HFF-Myc (cell line): ENCODE measurements at regions not wholly inside any gene's neighbourhood (a gene's known extent, or its start where the extent isn't known, plus 50 kb on each side); places are given as distances from the start of the nearest gene placed in this dataset.
"Not testable (repeated sequence)": the region's sequence is repeated elsewhere in the genome, so short reads cannot be mapped to it uniquely, and the experiment has no call there.

Source experiments
- DNase-seq: peaks from one replicate; pipeline ENCODE4 v3.0.0-alpha.2; 2011; ENCODE audit warnings: low read depth; ENCODE audit errors: extremely low read depth
- H3K4me3 ChIP-seq: replicated peaks from 2 replicates; pipeline ENCODE4 v1.5.1; 2011; ENCODE audit warnings: low read depth, mild to moderate bottlenecking, control low read depth, low read length
- TF ChIP-seq, protein P1 (sequence below): IDR thresholded peaks from 2 replicates; pipeline ENCODE4 v1.5.1; 2012; ENCODE audit warnings: mild to moderate bottlenecking, low read depth, low read length, control low read depth; ENCODE audit errors: missing control alignments

DNA sequence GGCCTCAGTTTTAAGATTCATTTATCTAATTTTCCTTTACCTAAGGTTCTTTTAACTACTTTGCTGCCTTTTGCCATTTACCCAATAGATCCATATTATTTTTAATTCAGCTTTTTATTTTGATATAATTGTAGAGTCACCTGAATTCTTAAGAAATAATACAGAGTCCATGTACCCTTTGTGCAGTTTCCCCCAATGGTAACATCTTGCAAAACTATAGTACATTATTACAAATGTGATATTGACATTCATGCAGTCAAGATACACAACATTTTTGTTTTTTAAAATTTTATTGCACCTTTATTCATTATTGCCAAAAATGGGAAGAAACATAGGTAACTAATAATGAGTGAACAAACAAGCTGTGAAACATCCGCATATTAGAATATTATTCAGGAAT lies 208.7 kb upstream of the WDFY3 start:
- no peak for DNase-seq
- TF ChIP-seq, protein P1, sequence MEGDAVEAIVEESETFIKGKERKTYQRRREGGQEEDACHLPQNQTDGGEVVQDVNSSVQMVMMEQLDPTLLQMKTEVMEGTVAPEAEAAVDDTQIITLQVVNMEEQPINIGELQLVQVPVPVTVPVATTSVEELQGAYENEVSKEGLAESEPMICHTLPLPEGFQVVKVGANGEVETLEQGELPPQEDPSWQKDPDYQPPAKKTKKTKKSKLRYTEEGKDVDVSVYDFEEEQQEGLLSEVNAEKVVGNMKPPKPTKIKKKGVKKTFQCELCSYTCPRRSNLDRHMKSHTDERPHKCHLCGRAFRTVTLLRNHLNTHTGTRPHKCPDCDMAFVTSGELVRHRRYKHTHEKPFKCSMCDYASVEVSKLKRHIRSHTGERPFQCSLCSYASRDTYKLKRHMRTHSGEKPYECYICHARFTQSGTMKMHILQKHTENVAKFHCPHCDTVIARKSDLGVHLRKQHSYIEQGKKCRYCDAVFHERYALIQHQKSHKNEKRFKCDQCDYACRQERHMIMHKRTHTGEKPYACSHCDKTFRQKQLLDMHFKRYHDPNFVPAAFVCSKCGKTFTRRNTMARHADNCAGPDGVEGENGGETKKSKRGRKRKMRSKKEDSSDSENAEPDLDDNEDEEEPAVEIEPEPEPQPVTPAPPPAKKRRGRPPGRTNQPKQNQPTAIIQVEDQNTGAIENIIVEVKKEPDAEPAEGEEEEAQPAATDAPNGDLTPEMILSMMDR = no peak
- no peak overlapping the region for H3K4me3 ChIP-seq

DNA sequence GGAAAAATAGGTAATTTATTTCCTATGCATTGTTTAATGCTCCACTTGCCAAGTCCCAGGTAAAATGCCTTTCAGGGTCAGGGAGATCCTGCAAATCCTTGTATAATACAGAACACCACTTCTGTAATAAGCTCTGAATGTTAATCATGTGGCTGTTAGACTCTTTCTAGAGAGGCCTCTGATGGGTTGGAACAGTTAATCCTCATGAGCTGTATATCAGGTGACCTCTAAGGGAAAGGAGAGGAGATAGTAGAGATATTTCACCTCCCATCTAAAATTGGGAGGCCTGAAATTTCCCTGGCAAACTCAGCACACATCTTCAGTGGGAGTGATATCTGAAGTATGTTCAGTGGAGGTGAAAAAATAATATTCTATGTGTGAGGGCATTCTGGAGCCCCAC lies 210.6 kb upstream of the WDFY3 start:
- H3K4me3 ChIP-seq = no peak overlapping the region
- TF ChIP-seq, protein P1 = no peak

DNA sequence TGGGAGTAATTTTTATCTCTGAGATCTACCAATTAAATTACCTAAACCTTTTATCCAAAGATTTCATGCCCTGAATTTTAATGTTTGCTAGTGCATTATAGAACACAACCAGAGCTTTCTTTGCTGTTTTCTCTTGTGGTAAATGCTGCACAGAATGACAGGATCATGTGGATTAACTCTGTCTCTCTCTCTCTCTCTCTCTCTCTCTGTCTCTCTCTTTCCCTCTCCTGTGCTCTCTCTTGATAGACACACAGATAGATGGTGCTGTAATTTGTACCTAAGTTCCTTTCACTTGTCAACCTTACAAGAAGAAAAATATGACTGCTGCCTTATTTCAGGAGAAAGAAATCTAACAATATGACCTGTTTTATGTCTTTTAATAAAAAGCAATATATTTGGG lies 211.2 kb upstream of the WDFY3 start:
- DNase-seq = no peak
- TF ChIP-seq, protein P1 = no peak
- H3K4me3 ChIP-seq = no peak overlapping the region

More for the DNA sequence above, 210.6 kb upstream of the WDFY3 start:
- no peak for DNase-seq

DNA sequence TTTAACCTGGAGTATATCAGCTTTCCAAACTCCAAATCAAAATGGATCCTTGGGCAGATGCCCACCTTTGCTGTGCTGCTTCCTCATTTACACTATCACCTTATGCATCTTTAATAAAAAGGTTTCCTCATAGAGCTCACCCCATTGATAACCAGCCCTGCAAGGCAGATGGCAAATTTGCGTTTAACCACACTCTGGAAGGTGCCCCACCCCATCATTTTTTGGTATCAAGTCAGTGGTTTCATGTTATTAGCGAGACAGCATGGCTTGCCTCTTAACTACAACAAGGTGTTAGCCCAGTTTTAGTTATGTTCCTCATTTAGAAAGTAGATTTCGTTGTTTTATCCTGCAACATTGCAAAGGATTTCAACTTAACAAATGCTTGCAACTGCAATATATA lies 214.0 kb upstream of the WDFY3 start:
- no peak overlapping the region for H3K4me3 ChIP-seq
- TF ChIP-seq, protein P1 = no peak
- no peak for DNase-seq

DNA sequence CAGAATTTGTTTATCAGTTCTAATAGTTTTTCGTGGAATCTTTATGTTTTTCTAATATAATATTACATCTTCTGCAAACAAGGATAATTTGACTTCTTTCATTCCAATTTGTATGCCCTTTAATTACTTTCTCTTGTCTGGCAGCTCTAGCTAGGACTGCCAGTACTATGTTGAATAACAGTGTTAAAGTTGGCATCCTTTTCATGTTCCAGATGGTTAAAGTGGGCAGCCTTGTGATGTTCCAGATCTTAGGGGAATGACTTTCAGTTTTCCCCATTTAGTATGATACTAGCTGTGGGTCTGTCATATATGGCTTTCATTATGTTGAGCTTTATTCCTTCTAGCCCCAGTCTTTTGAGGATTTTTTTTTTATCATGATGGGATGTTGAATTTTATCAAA lies 220.6 kb upstream of the WDFY3 start:
- H3K4me3 ChIP-seq = no peak overlapping the region
- TF ChIP-seq, protein P1 = no peak
- DNase-seq = no peak

DNA sequence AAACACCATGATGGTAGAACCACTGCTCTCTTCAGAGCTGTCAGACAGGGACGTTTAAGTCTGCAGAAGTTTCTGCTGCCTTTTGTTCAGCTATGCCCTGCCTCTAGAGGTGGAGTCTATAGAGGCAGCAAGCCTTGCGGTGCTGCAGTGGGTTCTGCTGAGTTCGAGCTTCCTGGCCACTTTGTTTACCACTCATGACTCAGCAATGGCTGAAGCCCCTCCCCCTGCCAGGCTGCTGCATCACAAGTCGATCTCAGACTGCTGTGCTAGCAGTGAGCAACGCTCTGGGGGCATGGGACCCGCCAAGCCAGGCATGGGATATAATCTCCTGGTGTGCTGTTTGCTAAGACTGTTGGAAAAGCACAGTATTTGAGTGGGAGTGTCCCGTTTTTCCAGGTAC lies 229.5 kb upstream of the WDFY3 start:
- not testable (repeated sequence) for H3K4me3 ChIP-seq, DNase-seq

DNA sequence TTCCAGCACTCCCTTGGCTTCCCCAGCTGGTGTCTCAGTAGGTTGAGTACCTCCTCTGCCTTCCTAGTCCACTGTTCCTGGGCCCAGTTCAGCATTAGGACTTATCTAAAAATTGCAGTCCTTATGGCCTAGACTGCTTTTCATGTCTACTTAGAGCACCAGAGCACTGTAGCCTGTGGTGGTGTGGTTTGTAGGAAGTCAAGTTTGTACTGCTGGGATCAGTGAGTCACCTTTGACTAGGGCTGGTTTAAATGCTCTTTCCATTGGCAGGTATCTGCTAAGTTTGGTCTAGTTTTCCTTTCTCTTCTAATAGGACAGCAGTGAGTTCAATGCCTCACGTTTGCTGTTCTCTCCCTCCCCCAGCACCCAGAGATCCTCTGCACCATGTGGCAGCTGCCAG lies 233.6 kb upstream of the WDFY3 start:
- DNase-seq = no peak
- H3K4me3 ChIP-seq = no peak overlapping the region
- TF ChIP-seq, protein P1 = no peak

DNA sequence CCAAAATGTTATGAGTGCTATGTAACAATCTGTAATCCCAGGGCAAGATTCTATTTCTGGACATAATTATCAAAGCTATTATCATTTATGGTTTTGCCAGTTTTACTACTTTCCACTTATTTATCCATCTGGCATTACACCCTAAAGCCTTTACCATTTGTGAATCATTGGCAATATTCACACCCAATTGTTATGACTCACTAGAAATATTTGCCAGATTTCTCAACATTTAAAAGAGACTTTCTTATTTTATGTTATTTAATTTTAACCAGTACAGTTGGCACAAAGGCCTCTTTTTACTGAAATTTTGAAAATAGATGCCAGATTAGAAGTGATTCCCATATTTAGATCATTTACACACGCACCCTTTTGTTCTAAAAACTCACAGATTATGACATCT lies 242.7 kb upstream of the WDFY3 start:
- no peak overlapping the region for H3K4me3 ChIP-seq
- DNase-seq = no peak
- TF ChIP-seq, protein P1 = no peak
